Endothelial cell (in vitro differentiated cells): ENCODE measurements at regions not wholly inside any gene's neighbourhood (a gene's known extent, or its start where the extent isn't known, plus 50 kb on each side); places are given as distances from the start of the nearest gene placed in this dataset.
A peak's percentile ranks its signal among the peaks of the same experiment; 100 is the strongest.

Source experiments
- DNase-seq: peaks from one replicate; pipeline ENCODE4 v3.0.0; 2021; ENCODE audit warnings: low spot score
- H3K27ac Mint-ChIP-seq: one replicate; pipeline ENCODE4 v1.8.0; 2021; ENCODE audit warnings: mixed read lengths, inconsistent platforms; ENCODE audit not compliant: unreplicated experiment
- H3K27me3 Mint-ChIP-seq: one replicate; pipeline ENCODE4 v1.8.0; 2021; ENCODE audit warnings: mild to moderate bottlenecking, moderate library complexity, mixed read lengths, inconsistent platforms; ENCODE audit not compliant: unreplicated experiment
- H3K36me3 Mint-ChIP-seq: one replicate; pipeline ENCODE4 v1.8.0; 2021; ENCODE audit warnings: mild to moderate bottlenecking, low read depth, mixed read lengths, inconsistent platforms; ENCODE audit not compliant: unreplicated experiment
- H3K4me1 Mint-ChIP-seq: one replicate; pipeline ENCODE4 v1.8.0; 2021; ENCODE audit warnings: mild to moderate bottlenecking, mixed read lengths, inconsistent platforms; ENCODE audit not compliant: unreplicated experiment
- H3K4me3 Mint-ChIP-seq: one replicate; pipeline ENCODE4 v1.8.0; 2021; ENCODE audit warnings: mild to moderate bottlenecking, mixed read lengths, inconsistent platforms; ENCODE audit not compliant: unreplicated experiment
- H3K9me3 Mint-ChIP-seq: one replicate; pipeline ENCODE4 v1.8.0; 2021; ENCODE audit warnings: mixed read lengths, inconsistent platforms; ENCODE audit not compliant: unreplicated experiment
- CTCF ChIP-seq: fragments of 200-600 bp; sonication (generic); IDR thresholded peaks from one replicate; pipeline ENCODE4 v1.5.0; 2021; ENCODE audit warnings: antibody characterized with exemption; ENCODE audit not compliant: unreplicated experiment

GRCh38 chr4:121510341-121510874 is 129.6 kb upstream of the QRFPR start:
- DNase-seq: no peak
- no peaks in the 10 kb centered on the region for H3K4me1 Mint-ChIP-seq
- H3K36me3 Mint-ChIP-seq: no peaks in the 10 kb centered on the region
- no peak overlapping the region for H3K4me3 Mint-ChIP-seq
- no peaks in the 10 kb centered on the region for H3K9me3 Mint-ChIP-seq
- H3K27me3 Mint-ChIP-seq: no peaks in the 10 kb centered on the region
- TF ChIP-seq CTCF: no peak
- no peak overlapping the region for H3K27ac Mint-ChIP-seq

GRCh38 chr4:121485190-121485804 is 104.5 kb upstream of the QRFPR start:
- no peaks in the 10 kb centered on the region for H3K4me1 Mint-ChIP-seq
- no peak overlapping the region for H3K4me3 Mint-ChIP-seq
- no peak for DNase-seq
- peaks cover 4% of the 10 kb centered on the region for H3K36me3 Mint-ChIP-seq
- H3K9me3 Mint-ChIP-seq: no peaks in the 10 kb centered on the region
- H3K27ac Mint-ChIP-seq: no peak overlapping the region
- no peaks in the 10 kb centered on the region for H3K27me3 Mint-ChIP-seq
- TF ChIP-seq CTCF: no peak

- Mint-ChIP-seq H3K4me3 (no peak overlapping the region), H3K36me3 (peaks cover 4% of the 10 kb centered on the region), H3K9me3 (no peaks in the 10 kb centered on the region), H3K27me3 (no peaks in the 10 kb centered on the region), H3K4me1 (no peaks in the 10 kb centered on the region), H3K27ac (no peak overlapping the region)
- no peak for TF ChIP-seq CTCF
- DNase-seq: peak; percentile 15
Observed at GRCh38 chr4:121484633-121485032, 103.8 kb upstream of the QRFPR start.

GRCh38 chr4:121479808-121480207 is 99.0 kb upstream of the QRFPR start:
- no peaks in the 10 kb centered on the region for H3K36me3 Mint-ChIP-seq
- H3K4me1 Mint-ChIP-seq: peaks cover 3% of the 10 kb centered on the region
- H3K27ac Mint-ChIP-seq: no peak overlapping the region
- TF ChIP-seq CTCF: no peak
- no peak overlapping the region for H3K4me3 Mint-ChIP-seq
- no peaks in the 10 kb centered on the region for H3K27me3 Mint-ChIP-seq
- H3K9me3 Mint-ChIP-seq: no peaks in the 10 kb centered on the region
- DNase-seq: no peak

- no peak for DNase-seq
- no peaks in the 10 kb centered on the region for H3K36me3 Mint-ChIP-seq
- no peak overlapping the region for H3K4me3 Mint-ChIP-seq
- no peaks in the 10 kb centered on the region for H3K9me3 Mint-ChIP-seq
- no peak for TF ChIP-seq CTCF
- H3K4me1 Mint-ChIP-seq: peaks cover 3% of the 10 kb centered on the region
- H3K27ac Mint-ChIP-seq: no peak overlapping the region
- no peaks in the 10 kb centered on the region for H3K27me3 Mint-ChIP-seq
Observed at GRCh38 chr4:121477480-121477879, 96.7 kb upstream of the QRFPR start.
